Liver (tissue), 3 donors: ENCODE measurements at regions not wholly inside any gene's neighbourhood (a gene's known extent, or its start where the extent isn't known, plus 50 kb on each side); places are given as distances from the start of the nearest gene placed in this dataset.

Source experiments
- CTCF ChIP-seq: fragments of 150-350 bp; IDR thresholded peaks from 2 replicates; pipeline ENCODE4 v1.5.1; 2017; ENCODE audit warnings: improper control_type of control experiment, low read depth, low read length; ENCODE audit not compliant: missing input control
- EGR1 ChIP-seq, 2 donors: IDR thresholded peaks; 2 replicates each; pipeline ENCODE4 v1.6.1; 2016 to 2018; ENCODE audit warnings: antibody characterized with exemption in 2 of 2, low read depth in 2 of 2
- MAX ChIP-seq: IDR thresholded peaks from 2 replicates; pipeline ENCODE4 v1.6.1; 2016; ENCODE audit warnings: antibody characterized with exemption
- RAD21 ChIP-seq, 2 donors: IDR thresholded peaks; 2 replicates each; pipeline ENCODE4 v1.6.1; 2016; ENCODE audit warnings: antibody characterized with exemption in 2 of 2, mild to moderate bottlenecking in 2 of 2
- REST ChIP-seq: IDR thresholded peaks from 2 replicates; pipeline ENCODE4 v1.6.1; 2016; ENCODE audit warnings: antibody characterized with exemption, mild to moderate bottlenecking
- YY1 ChIP-seq: IDR thresholded peaks from 2 replicates; pipeline ENCODE4 v1.6.1; 2016; ENCODE audit warnings: antibody characterized with exemption, mild to moderate bottlenecking
- donor health status: healthy.
- donor health status: healthy.

DNA sequence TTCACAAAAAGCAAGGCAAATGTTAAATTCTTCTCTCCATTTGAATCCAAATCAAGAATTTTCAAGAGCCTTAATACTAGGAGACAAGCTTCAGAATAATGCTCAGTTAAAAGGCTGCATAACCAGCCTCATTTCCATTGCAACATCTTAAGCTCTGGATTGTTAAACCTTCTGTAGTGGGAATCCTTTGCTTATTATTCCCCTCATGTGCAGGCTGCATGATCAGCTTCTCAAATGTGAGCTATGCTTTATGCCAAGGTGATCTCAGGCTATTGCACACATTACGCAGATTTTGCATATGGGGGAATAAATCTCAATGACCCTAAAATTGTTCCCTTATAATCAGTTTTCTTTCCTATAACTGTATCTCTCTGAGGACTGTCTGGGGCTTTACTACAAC lies 71.7 kb upstream of the CCDC196 start:
- TF ChIP-seq YY1 (no peak), CTCF (no peak), MAX (no peak), EGR1 (IDR thresholded peaks at IDR 0.05; ENCODE audit: low read depth in 2 of 2) (no peak), REST (no peak), RAD21 (IDR thresholded peaks at IDR 0.05) (no peak)
